GM19239 (cell line): ENCODE measurements at regions not wholly inside any gene's neighbourhood (a gene's known extent, or its start where the extent isn't known, plus 50 kb on each side); places are given as distances from the start of the nearest gene placed in this dataset.
"Not testable (repeated sequence)": the region's sequence is repeated elsewhere in the genome, so short reads cannot be mapped to it uniquely, and the experiment has no call there.

Experiments
- DNase-seq: peaks from one replicate; pipeline ENCODE4 v3.0.0; 2011; ENCODE audit warnings: low spot score; ENCODE audit not compliant: insufficient read length
- FAIRE-seq: peaks from 2 replicates; lab custom pipeline; 2011; peaks lifted over from hg19 to GRCh38; lab: Jason Lieb, UNC

DNA sequence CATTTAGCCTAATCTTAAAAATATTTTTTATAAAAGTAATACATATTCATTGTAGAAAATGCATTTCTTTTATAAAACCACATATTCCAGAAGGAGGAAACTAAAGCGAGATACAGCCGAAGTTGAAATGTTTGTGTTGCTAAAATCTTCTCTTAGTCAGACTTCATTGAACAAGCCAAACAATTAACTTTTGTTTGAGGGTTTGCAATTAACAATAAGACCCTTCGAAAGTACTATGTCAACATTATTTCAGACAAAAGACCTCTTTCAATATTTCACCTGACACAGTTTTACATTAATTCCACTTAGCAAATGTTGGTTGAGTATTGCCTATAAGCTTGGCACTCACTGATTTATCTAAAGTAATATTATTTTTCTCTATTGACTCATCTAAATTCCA is 354.0 kb upstream of the ADAMTS5 start:
- DNase-seq (no peak), FAIRE-seq (no peak)

DNA sequence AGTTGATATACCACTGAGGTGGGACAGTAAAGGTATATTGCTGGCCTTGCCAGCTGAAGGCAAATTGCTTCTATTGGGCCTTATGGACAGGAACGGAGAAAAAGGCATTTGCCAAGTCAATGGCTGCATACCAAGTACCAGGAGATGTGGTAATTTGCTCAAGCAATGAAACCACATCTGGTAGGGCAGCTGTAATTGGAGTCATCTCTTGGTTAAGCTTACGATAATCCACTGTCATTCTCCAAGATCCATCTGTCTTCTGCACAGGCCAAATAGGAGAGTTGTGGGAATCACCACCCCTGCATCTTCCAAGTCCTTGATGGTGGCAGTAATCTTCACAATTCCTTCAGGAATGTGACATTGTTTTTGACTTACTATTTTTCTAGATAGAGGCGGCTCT is 350.7 kb upstream of the ADAMTS5 start:
- not testable (repeated sequence) for DNase-seq, FAIRE-seq

DNA sequence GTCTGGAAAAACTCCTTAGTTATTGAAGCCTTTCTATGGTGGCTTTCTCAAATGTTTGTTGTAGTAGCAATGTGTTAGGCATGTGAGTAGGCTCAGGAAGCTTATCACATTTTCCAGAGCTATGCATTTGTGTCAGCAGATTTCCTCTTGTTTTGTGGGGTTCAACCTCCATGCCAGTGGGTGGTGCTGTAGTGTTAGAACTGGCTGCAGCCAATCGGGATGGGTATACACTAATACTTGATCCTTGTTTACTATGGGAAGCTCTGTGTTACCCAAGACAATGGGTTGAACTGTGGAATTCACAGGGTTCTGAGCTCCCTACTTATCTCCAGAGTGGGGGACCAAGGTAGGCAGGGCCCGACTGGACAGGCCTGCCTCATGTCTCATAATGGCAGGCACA is 348.5 kb upstream of the ADAMTS5 start:
- no peak for FAIRE-seq
- DNase-seq = no peak

DNA sequence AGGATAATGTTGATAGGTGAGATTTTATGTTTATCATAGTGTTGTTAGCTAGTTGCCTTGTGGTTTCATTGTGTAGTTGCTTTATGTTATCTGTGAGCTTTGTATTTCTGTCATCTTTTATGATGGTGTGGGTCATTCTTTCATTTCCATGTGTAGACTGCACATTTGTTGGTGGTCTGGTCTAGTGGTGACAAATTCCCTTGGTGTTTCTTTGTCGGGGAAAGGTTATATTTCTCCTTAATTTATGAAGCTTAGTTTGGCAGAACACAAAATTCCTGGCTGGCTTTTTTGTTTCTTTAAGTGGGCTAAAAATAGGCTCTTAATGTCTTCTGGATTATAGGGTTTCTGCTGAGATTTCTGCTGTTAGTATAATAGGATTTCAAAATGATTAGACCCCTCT is 347.2 kb upstream of the ADAMTS5 start:
- DNase-seq (no peak), FAIRE-seq (no peak)

DNA sequence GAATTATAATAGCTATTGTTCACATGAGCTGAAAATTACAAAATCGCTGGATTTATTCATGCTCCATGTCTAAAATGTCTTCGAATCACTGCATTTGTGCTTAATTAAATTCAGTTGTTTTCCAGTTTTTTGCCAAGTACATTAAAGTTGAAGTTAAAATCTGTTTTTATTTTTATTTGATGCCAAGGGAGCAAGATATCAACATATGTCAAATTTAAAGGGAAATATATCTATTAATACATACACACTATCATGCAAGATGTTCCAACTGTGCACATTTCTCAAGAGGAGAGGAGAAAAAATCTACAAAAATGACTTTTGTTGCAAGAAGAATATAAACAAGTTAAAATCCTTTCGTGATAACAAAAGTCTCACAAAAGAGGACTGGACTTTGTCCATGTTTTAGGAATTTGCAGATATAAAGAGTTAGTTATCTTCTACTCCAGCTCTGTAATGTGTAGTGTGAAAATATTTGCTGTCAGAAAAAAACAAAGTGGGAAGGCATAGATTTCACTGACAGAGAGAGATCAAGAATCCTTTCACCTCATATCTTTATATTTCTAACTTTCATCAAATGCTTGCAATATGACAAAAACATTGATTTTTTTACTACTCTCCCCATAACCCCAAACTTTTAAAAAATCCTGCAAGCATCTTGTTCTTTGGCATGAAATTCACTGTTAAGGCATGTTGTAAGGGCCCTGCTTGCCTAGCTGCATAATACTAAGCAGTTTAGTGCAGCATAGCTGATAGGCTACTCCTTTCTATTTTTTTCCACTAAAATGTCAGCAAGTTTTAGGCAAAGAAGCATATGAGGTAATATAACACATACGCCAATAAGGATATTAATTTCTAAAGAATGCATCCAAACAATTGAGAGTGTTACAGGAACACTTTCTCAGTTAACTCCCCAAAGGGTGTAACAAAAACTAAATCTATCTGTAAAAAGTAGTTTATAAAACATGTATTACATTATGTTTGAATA is 340.2 kb upstream of the ADAMTS5 start:
- DNase-seq (no peak), FAIRE-seq (no peak)

DNA sequence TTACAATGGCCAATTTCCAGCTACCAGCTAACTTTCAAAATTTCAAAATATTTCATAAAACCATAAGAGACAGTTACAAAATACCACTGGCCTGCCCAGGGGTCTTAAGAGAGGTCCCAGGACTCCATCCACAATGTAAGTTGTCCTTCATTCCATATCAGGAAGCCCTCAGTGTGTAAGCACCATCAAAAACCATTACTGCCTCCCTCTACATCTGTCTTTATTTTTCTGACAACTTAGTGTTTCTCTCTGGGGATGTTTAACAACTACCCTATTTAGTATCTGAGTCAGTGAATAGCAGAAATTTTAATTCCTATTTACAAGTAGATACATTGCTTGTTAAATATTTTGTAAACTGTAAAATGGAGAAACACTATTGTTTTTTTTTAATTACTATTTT is 339.3 kb upstream of the ADAMTS5 start:
- no peak for DNase-seq
- no peak for FAIRE-seq

DNA sequence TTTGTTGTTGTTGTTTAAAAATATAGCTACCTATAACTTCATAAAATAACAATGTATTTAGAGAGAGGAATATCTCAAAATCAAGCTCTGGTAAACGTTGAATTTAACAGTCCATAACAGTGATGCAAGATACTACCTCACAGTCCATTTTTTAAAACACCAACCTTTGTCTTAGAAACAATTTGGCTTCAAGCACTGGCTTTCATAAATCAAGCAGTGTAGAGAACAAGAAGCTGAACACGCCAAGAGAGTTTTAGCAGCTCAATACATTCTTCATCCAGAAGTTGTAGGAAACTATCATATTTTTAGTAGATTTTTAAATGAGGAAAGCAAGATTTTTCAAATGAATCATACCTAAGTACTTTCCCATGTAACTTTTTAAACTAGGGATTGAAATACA is 334.3 kb upstream of the ADAMTS5 start:
- no peak for DNase-seq
- FAIRE-seq = no peak

DNA sequence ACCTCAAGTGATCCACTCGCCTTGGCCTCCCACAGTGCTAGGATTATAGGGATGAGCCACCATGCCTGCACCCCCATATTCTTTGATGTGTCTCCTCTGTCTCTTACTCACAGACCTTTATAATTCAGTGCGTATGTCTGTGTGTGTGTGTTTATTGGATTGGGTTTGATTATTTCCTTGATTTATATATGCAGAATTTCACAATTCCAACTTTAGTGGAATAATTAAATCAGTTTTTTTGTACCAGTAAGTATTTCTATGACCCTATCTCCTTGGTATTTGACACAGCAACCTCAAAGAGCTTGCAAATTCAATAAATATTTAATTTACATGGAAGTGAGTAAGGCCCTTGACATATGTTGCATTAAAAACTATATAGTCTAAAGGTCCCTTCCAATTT is 333.9 kb upstream of the ADAMTS5 start:
- FAIRE-seq = no peak
- DNase-seq = no peak

DNA sequence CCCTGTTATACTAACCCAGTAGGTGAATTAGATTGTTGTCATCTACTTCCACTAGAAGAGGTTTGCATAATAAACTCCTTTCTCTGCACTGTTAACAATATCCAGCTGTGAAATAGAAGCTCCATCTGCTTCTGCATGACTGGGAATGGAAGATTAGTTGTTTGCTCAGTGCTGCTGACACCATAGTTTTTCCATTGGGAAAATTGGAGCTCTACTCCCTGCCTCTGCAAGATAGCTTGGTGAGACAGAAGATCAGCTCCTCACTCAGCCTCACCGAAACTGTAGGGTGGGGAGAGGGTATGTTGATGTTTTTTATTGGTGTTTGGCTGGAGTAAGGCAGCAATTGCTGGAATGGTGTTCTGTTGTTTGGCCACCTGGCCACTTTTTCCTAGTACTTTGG is 331.6 kb upstream of the ADAMTS5 start:
- DNase-seq (no peak), FAIRE-seq (no peak)

DNA sequence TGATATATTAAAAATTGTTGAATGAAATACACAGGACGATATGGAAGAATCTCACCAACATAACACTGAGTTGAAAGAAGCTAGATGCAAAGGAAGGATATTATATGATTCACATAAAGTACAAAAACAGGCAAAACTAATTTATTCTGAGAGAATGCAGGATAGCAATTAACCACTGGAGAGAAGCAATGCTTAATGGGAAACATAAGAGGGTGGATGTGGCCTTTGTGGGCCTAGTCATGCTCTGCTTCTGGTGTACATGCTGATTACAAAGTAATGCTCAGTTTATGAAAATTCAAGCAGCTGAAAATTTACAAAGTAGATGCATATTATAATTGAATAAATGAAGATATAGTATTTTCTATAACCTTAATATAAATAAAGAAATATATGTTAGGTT is 326.4 kb upstream of the ADAMTS5 start:
- DNase-seq = no peak
- no peak for FAIRE-seq

DNA sequence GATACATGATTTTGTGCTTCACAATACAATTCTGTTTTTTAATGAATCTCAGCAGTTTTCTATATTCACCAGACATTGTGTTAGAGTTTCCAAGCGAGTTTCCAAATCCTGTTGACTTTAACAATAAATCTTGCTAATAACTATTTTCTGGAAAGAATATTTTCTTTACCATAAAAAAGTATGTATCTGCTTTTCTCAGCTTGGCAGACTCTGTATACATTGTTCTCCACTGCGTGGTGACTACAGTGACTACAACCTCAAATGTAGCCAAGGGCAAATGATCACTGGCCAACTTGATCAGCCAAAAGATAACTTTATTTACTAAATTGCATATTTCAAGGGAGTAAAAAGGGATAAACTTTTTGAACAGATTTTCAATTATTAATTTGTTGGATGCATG is 325.9 kb upstream of the ADAMTS5 start:
- DNase-seq (no peak), FAIRE-seq (no peak)

DNA sequence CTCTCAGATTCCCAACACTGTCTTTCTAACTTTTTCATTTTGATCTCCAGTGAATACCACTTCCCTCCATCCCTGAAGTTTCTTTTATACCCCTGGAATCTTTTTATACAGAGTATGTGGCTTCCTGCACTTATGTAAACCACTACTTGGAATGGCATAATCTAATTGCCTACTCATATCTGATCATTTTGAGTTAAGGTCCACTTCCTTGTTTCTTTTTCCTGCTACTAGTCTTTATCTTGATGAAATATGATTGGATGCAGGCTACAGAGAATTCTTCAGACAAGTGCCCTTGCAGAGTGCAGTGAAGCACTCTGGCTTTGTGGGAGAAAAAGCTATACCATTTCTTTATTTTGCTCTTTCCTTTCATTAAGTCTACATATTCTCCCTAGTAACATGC is 325.3 kb upstream of the ADAMTS5 start:
- DNase-seq (no peak), FAIRE-seq (no peak)

DNA sequence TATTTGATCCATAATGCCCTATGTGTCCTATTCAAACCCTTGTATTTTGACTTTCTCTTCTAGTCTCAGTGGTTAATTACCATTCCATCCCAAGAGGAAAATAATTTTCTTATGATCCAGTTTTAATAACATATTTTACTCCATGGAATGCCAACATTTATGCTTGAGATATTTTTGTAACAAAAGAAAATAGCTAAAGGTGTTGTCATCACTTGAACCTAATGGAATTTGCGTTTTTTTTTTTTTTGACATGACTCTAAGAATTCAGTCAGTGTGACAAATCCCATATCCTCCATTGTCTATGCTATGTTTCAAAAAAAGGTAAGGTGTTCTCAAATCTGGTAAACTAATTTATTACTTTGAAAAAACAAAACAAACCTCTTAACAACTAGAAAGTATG is 324.1 kb upstream of the ADAMTS5 start:
- FAIRE-seq (no peak), DNase-seq (no peak)

DNA sequence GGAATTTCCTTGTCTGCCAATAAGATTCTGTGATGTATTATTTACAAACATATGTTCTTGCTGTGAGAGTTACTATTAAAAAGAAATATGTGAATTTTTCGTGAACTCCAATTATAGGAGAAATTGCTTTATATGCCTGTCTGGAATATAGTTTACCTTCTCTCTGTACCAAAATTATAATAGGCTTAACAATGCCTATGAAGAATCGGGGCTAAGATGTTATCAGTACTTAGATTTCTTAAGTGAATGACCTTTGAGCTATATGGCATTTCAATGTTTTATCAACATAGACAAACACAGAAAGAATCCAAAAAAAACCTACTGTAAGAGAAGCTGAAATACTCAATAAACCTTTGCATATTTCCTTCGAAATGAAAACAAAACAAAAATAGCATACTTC is 323.1 kb upstream of the ADAMTS5 start:
- FAIRE-seq (no peak), DNase-seq (no peak)

DNA sequence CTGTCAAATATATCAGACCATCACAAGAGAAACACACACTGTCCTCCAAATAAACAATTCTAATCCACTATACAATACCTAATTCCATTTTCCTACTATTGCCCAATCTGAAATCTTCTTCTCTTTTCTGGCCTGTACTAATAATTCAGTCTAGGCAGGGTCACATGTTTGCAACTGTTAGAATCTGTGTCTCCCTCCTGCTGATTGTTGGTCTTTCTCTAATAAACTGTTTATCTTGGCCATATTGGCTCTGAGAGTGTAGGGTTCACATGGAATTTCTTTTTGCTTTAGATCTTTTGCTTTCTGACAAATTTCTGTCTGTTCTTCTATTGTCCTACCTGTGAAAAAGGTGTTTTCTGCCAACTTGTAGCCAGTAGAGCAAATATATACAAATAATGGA is 319.9 kb upstream of the ADAMTS5 start:
- no peak for DNase-seq
- no peak for FAIRE-seq

DNA sequence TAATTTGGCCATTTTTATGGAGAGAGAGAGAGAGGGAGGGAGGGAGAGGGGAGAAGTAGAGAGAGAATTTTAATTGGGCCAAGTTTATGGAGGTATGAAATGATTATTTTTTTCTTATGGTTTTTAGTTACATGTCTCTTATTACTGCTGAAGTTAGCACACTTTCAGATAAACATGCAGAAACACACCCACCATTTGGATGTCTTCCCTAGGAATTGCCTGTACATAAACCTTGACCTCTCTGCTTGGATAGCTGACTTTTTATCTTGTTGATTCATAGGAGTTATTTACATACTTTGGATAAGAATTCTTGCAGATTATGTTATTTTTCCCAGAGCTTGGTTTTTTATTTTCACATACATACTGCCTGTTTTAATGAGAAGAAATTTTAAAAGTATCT is 310.2 kb upstream of the ADAMTS5 start:
- FAIRE-seq (no peak), DNase-seq (no peak)

DNA sequence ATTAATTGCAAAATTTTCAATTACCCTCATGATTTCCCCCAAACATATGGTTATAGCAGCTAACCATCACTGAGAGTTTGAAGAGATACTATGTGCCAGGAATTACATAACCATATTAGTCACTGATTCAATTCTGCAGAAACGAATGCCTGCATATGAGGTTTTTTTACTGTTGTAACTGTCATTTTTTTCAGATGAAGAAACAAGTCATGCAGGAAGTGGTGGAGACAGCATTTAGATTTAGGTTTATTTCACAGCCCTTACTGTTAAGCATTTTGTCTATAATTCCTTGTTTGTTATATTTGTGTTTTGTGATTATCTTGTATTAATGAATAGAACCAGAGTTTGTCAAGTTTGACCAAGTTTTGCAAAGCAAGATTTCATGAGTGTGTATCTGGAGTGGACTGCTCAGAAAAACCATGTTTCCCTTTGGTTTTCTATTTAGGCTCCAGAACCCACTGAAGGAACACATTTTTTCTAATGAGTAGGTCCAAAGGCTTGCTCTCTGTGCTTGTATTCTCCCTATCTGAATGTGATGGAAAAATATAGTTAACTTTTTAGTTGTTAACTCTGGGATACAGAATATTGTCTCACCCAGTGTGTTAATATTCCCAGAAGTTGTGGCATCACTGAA is 308.5 kb upstream of the ADAMTS5 start:
- no peak for DNase-seq

DNA sequence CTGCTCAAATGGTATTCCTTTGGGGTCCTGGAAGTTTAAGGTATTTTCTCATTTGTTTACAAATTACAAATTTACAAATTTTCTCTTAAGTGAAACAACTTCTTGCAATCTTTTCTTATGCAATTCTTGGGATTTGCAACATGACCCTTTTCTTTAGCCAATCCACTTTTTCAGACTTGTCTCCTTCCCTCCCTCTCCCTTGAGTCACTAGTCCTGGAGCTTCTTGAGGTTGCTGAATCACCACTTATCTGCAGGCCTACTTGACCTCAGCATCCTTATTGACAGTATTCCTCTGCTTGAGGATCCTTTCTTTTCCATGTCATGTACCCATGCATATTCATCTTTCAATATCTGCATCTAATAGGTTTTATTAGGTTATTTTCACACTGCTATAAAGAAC is 302.8 kb upstream of the ADAMTS5 start:
- no peak for DNase-seq
- no peak for FAIRE-seq

More for the DNA sequence above, 308.5 kb upstream of the ADAMTS5 start:
- FAIRE-seq = no peak

DNA sequence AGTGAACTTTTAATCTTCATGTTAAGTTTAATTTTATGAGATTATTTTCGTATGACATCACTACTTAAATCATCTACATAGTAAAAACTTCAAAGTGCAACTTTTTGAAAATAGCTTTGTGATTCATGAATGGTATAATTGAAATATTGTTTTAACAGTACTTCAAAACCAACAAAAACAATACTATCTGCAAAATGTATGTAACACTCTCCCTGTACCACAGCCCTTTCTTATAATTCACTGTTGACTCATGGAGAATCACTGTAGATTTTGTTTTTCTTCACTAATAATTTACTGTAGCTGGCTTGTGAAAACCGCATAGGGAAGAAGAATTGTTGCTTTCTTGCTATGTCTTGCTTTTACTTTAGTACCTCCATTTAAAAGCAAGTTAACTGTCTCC is 301.4 kb upstream of the ADAMTS5 start:
- no peak for FAIRE-seq
- no peak for DNase-seq

DNA sequence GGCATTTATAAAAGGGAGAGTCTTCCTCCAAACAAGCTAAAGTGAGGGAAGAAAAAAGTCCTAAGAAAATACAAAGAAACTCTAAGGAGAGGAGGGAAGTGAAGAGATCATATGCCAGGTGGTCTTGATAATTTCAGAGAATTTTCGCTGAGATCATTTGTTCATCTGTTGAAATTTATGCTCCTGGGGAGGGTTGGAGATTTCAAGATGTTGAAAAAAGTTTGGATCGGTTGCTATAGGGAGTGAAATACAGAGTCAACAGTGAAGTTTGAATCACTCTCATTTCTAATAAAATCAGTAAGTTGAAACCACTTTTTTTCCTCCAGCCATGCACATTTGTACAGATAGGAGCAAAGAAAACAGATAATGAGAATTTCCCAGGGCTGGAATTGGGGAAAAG is 299.1 kb upstream of the ADAMTS5 start:
- no peak for FAIRE-seq
- no peak for DNase-seq

DNA sequence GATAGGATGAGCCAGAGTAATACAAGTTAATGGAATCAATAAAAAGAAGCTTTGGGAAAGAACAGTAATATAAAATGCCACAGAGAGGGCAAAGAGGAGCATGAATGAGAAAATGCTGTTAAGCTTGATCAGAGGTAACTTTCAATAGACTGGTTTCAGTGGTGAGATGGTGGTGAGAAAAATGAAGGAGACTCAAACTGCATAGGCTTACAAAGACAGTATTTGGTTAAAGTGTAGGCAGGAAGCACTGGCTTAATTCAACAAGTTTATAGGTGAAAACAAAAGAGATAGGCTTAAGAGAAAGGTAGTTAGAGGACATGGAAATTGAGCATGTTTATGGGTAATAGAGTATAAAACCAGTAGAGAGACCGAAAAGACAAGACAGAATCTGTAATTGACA is 298.6 kb upstream of the ADAMTS5 start:
- no peak for DNase-seq
- no peak for FAIRE-seq

DNA sequence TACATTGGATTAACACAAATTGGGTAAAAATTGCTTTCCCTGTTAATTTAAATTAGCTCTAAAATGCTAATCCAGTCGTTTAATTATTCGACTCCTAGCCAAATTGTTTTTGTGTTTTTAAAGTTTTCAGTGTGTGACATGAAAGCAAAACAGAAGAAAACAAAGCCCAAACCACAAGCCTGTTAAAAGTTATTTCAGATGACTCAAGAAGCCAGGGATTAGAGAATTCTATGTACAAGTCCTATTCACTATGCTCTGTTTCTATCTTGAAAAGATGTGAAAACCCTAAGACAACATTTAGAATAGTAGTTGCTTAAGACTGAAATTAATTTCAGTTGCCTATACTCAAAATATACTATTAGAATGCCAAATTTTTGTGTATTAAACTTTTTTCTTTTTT is 294.8 kb upstream of the ADAMTS5 start:
- FAIRE-seq = no peak
- DNase-seq = no peak
